Hematopoietic multipotent progenitor cell treated with erythropoietin and hydrocortisone succinate and interleukin-3 and kit ligand, for 15 days (in vitro differentiated cells): ENCODE measurements at regions not wholly inside any gene's neighbourhood (a gene's known extent, or its start where the extent isn't known, plus 50 kb on each side); places are given as distances from the start of the nearest gene placed in this dataset.

Source experiments
- DNase-seq: peaks from one replicate; pipeline ENCODE4 v3.0.0-alpha.2; 2015; ENCODE audit warnings: low spot score

DNA sequence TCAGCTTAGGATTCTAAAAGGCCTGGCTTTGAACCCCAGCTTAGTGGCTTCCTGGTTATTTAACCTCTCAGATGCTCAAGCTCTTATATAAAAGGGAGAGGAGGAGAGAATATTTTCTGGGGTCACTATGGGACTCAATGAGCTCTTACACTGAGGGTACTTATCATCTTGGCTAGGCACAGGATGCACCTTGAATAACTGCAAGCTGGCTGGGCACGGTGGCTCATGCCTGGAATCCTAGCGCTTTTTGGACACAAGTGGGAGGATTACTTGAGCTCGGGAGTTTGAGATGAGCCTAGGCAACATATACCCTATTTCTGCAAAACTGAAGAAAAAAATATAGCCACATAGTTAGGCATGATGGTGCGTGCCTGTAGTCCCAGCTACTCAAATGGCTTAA is 665.3 kb upstream of the RBFOX1 start:
- DNase-seq: no peak

DNA sequence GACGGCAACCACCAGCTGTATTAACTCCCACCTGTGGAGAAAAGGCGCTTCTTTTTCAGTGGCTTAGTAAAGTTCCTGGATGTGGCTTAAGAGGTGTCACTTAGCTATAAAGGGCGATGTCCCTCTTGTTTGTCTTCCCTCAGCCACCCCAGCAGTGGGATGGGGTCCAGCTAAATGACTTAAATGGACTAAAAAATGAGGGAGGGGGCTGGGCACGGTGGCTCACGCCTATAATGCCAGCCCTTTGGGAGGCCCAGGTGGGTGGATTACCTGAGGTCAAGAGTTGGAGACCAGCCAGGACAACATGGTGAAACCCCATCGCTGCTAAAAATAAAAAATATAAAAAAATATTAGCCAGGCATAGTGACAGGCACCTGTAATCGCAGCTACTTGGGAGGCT is 667.5 kb upstream of the RBFOX1 start:
- DNase-seq: no peak

DNA sequence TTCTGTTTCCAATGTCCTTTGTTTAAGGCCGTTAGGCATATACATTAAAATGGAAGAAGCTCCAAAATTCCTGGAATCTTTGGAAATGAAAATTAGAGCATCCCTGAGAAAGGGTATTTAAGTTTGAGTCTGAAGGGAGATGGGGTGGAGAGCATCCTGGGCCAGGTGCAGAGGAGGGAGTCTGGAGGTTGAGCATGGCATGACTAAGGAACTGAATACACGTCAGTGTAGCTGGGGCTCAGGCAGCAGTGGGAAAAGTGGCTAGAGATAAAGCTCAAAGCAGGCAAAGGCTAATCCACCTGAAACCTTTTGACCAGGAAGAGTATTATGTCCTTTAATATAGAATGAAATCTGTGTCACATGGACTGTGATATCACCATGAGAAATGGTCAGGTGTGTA is 669.0 kb upstream of the RBFOX1 start:
- no peak for DNase-seq

DNA sequence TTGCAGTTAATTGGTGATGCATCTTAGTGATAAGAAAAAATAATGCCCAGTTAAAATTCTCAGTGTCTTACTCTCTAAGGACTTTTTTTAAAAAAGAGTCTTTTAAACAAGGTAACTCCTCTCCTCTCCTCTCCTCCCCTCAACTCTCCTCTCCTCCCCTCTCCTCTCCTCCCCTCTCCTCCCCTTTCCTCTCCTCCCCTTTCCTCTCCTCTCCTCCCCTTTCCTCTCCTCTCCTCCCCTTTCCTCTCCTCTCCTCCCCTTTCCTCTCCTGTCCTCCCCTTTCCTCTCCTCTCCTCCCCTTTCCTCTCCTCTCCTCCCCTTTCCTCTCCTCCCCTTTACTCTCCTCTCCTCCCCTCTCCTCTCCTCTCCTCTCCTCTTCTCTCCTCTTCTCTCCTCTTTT is 675.9 kb upstream of the RBFOX1 start:
- DNase-seq: no peak

DNA sequence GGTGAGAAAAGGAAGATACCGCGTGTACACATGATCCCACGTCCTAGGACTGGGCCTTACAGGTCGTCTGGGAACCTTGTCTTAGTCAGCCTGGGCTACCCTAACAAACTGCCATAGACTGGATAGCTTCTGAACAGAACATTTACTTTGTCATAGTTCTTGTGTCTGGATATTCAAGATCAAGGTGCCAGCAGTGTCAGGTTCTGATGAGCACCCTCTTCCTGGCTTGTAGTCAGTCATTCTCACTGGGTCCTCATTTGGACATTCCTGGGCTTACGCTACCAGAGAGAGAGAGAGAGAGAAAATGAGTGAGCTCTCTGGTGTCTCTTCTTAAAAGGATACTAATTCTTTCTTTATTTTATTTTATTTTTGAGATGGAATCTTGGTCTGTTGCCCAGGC is 685.8 kb upstream of the RBFOX1 start:
- no peak for DNase-seq

DNA sequence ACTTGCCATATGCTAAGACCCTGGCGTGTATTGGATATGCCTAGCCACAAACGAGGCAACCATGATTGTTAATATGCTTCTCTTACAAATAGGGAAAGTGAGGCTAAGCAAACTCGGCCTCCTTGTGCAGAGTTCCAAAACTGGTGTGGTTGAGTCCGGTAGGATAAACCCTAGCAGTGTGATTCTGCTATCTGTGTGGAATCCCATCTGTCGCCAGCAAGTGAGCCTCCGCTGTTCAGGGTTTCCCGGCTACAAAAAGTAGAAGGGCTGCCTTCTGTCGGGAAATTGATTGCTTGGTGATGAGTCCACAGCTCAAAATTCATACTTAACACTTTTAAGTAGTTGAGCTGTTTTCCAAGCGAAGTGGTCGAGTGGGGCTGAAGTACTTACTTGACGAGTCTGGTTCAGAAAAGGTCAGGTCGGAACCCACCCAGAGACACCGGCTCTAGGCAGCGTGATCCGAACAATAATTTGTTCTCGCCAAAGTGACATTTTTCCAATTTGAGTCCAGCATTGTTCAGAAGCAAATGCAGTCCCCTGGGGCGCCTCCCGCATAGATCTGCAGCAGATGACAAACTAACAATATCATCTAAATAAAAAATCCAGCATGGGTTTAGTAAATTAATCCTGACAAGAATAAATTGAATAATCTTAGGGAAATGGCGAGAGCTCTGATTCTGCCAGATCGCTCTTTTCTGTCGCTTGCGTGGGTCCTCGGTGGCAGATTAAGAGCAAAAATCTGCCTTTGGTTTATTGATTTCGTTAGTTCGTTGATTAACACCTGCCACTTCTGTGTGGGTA is 686.7 kb upstream of the RBFOX1 start:
- DNase-seq: no peak

DNA sequence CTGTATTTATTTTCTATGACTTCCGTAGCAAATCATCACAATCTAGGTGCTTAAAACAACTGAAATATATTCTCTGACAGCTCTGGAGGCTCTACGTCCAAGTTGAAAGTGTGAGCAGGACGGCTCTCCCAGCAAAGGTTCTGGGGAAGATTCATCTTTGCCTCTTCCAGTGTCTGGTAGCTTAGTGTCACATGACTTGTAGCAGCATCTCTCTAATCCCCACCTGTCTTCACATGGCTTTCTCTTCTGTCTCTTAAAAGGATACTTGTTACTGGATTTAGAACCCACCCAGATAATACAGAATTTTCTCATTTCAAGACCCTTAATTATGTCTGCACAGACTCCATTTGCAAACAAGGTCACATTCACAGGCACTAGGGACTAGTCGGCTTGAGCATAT is 687.7 kb upstream of the RBFOX1 start:
- no peak for DNase-seq

DNA sequence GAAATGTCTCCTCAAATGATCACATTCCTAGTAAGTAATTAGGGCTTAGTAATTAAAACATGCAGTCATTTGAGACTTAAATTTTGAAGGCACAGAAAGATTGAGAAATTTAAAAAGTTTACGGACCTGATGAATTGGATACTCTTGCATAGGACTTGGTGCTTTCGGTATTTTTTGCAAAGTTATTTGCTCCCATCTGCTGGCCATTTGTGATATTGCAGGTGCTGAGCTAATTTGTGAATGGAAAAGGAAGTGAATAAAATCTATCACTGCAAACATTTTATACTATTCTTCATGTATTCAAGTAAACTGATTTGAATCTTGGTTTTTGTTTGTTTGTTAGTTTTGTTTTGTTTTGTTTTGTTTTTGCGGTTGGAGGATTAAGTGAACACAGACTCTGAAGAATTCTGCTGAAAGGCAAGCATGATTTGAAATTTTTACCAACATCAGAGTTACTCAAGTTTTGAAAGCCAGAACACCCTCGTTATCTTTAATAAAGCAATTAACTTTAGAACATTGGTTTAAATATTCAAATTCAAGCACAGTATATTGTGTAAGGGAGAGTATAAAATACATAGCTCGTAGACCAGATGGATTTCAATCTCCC is 689.5 kb upstream of the RBFOX1 start:
- peak; percentile 35 for DNase-seq

DNA sequence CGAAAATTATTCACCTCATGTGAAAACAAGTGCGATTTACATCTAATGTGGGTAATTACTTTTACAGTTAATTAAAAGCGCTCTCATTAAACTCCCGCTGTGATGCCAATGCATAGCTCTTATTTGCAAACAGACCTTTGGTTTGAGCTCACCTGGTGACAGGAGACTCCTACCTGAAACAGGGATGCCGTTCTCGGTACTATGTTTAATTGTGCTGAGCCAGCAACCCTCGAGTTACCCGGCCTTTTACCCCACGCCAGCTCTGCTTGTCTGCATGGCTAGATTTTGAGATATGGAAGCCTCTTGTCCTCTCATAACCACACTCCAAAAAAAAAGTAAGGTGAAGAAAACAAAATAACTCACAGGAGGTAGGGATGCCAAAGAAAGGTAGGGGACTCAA is 690.4 kb upstream of the RBFOX1 start:
- no peak for DNase-seq

DNA sequence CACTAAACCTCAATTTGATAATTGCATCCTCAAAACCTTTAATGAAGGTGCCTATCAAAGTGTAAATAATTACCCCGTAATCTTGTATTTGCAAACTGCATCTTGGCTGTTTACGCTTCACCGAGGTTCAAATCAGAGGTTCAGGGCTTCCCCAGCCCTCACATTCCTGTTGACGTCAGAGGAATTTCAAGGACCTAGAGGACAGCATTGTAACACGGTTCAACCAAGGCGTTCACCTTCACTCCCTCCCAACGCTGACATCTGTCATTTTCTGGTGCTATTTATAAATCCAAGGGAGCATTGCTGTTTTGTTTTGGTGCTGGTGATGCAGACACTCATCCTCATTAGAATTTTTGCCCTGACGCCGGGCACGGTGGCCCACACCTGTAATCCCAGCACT is 691.6 kb upstream of the RBFOX1 start:
- DNase-seq: no peak

DNA sequence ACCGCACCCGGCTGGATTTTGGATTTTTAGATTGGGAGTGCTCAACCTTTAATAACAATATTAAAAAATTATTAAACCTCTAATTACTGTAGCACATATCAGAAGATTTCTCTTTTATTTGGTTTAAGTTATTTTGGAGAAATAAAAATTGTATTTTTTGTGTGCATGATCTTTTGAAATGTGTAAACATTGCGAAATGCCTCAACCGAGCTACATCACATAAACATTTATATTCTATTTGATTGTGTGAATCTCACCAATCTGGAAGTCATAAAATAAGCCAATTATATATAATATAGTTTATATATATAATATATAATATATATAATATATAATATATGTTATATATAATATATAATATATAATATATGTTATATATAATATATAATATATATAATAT is 696.2 kb upstream of the RBFOX1 start:
- no peak for DNase-seq

DNA sequence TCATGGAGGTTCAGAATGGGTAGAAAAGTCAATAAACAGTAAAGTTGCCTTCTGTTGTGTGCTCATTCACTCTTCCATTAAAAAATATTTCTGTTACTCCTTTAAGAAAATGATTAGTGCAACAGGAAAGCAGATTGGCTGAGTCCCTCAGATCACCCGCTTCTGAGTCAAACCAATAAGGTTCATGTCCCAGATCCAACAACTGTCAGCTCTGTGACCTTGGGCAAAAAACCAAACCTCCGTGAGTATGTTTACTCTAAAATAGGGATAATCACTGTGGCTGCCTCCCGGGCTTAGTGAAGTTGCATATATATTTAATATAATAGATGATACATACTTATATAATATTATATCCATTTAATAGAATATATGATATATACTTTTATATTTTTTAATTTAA is 698.5 kb upstream of the RBFOX1 start:
- DNase-seq: no peak

DNA sequence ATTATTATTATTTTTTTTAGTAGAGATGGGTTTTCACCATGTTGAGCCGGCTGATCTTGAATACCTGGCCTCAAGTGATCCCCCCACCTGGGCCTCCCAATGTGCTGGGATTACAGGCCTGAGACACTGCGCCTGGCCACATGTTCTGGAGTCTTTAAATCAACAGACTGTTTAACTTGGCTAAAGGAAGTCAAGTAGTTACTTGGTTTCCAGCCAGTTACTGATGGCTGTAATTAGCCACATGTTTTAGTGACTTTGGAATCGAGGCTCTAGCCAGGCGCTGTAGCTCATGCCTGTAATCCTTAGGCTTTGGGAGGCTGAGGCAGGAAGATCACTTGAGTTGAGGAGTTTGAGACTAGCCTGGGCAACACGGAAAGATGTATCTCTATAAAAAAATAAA is 699.2 kb upstream of the RBFOX1 start:
- no peak for DNase-seq

DNA sequence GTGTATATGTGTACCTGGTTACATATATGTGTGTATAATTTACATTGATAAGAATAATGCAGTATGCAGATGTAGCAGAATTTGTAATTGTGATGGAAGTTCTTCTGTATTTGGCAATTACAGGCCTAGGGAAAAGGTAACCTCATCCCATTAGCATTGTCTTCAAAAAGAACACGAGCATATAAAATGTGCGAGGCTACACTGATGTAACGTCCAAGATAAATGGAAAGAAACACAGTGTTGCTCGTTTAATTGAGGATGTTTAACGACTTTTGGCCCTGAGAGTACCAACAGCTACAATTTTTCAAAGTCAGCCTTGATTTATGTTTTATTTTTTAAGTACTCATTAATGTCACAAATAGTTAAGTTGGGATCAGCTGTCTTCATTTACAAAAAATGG is 703.5 kb upstream of the RBFOX1 start:
- DNase-seq: no peak

DNA sequence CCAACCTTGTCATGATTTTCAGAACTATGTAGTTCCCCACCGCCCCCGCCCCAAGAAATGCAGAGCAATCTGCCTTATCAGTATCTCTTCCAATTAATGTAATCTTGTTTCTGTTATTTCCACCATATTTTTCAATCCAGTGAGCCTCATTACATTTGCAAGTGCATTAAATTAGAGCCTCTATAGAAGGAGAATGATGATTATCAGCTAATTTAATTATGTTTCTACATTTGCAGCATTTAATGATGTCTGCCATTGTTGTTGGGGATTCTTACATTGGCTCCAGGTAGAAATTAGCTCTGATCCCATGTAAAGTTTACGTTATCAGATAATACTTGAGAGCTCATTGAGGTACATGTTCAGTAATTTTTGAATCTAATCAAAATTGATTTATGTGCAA is 707.0 kb upstream of the RBFOX1 start:
- no peak for DNase-seq

DNA sequence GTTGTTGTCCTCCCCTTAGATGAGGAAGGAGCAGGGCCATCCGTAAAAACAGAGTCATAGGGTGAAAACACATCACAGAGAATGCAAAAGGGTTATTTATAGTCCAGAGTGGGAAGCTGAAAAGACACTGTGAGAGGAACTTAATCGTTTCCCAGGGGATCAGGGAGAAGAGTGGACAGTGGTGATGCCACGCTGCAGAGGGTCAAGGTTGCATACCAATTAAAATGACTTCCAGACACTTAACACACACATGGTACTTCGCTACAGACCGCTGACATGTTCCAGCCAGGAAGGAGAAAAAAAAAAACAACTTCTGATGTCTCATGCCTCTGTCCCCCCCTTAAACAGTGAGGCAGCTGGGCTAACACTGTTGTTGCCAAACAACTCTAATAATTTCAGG is 713.8 kb upstream of the RBFOX1 start:
- DNase-seq: no peak

DNA sequence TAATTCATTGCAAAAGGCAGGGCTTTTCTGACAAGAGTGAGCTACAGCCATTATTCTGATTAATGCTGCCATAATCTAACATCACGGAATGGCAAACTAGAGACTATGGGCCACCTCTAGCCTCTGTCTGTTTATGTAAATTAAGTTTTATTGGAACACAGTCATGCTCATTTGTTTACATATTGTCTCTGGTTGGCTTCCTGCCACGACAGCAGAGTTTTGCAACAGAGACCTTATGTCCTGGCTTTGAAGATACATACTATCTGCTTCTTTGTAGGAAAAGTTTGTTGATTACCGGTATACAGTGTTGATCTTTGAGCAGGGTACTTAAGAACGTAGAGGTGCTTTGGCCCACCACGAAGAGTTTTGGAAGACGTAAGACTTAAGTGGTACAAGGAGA is 715.9 kb upstream of the RBFOX1 start:
- no peak for DNase-seq

DNA sequence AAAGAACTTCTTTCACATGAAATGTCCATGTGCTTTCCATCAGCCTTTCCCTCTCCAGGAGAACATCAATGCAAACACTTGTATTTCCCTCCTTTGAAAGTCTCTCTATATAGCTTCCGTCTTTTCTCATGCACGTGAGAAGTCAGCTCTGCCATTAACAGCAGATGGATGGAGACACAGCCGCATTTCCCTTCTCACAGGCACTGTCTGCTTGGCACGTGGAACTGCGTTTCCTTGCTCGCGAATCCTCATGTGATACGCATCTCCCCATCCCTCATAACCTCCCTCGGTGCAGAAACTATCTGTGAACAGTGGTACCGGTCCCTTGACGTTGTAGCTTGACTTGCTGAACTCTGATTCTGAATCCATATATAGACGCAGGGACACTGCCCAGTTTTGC is 717.0 kb upstream of the RBFOX1 start:
- no peak for DNase-seq

DNA sequence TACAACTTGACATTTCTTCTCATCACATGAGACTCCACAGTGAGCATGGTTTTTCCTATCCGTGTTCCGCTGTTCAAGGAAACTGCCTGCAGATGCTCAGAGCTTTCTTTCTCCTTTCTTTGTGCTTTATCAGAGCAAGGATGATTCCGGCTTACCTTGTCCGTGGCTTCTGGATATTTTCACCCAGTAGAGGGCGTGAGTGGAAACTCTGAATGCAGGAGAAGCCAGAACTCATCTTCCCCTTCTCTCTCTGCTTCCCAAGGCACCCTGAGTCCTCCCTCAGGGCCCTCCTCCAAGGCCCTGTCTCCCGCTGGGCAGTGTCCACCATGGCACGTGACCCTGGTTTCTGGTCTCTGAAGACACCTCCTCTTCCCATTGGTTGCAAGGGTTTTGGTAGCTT is 721.1 kb upstream of the RBFOX1 start:
- DNase-seq: no peak

DNA sequence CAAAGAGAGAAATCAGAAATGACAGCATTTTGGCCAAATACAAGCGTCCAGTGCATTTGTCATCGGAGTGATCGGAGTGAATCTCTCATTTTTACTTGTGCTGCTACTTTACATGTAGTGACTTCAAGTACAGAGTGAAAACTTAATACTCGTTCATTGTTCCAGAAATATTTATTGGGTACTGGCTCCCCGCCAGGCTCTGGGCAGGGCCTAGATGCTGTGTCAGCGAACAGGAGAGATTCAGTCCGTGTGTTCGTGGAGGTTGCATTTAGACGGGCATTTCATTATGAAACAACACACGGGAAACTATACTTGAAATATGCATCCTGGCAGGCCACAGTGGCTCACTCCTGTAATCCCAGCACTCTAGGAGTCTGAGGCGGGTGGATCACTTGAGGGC is 727.2 kb upstream of the RBFOX1 start:
- DNase-seq: no peak

DNA sequence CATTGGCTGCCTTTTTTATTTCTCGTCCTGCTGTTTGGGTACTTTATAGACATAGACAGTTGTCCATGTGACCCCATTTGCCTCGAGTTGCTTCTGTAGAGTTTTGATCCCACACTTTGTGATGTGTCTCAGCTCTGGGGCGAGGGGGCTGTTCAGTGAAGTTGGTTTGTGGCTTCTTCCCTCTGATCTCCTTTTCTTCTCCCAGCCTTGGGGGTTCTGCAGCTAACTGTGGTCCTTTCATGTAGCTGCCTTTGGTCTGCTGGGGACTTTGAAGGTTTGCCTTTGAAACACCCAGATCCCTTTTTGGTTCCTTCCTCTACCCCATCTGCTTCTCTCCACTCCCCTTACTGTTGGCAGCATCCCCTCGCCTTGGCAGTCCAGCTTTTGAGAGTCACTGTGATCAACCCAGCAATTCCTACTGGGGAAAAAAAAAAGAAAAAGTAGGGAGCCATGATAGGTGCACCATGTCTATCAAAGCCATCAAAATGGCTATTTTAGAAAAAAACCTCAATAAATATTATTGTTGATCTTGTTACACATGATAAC is 728.8 kb upstream of the RBFOX1 start:
- no peak for DNase-seq

DNA sequence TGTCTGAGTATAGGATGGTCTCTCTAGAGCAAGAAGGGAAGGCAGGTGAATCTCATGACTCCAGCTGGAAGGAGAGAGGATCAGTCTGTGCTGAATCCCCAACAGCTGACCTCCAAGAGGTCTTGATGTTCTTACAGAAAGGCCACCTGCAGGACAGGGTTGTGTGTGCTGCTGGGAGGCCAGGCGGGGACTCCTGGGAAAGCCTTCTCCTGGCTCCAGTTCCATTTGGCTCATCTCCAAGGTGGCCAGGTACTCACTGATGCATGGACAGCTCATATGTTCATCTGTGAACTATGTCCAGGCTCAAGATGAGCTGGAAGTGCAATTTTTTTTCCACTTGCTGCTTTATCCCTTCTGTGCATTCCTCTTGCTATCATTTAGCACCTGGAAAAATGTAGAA is 730.2 kb upstream of the RBFOX1 start:
- no peak for DNase-seq

DNA sequence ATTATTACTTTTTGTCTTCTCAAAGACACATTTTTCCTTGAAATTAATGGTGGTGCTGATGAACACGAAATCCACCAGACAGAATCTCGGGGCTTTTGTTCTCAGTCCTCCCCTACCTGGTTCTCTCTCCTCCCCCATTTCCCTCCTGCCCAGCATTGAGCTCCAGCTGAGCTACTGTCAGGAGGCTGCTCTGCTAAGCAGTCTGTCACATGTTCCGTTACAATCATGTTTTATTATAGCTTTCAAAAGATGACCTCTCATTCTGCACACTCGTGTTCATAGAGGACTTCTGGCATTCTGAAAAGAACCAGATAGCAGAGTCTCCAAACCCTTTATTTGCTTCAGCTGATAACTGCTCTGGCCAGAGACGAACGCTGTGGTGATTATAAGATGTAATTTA is 732.5 kb upstream of the RBFOX1 start:
- no peak for DNase-seq

DNA sequence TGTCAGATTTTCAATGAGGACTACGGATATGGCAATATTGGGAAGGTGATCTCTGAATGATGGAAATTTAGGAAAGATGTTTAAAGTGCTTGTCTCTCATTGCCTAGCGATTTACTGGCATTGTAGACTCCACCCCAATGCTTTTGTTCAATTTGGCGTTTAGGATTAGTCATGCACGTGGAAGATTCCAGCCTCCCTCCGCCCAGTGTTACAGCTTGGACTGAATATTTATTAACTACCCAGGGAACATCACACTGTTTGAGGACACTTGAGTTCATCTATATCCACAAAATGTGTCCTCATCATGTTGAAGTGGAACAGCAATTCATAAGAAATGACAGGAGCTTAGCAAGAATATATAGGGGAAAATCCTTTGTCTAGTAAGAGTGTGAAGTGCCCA is 738.8 kb upstream of the RBFOX1 start:
- no peak for DNase-seq
